GM06990 (cell line): ENCODE measurements at regions not wholly inside any gene's neighbourhood (a gene's known extent, or its start where the extent isn't known, plus 50 kb on each side); places are given as distances from the start of the nearest gene placed in this dataset.

Source experiments
- DNase-seq: peaks from one replicate; pipeline ENCODE4 v3.0.0-alpha.2; 2011; ENCODE audit not compliant: insufficient read length; ENCODE audit errors: extremely low read depth
- H3K27me3 ChIP-seq: replicated peaks from 2 replicates; pipeline ENCODE4 v1.6.0; 2011; ENCODE audit warnings: low read length; ENCODE audit not compliant: control insufficient read depth, insufficient read depth
- H3K36me3 ChIP-seq: 2 replicates; pipeline ENCODE4 v1.5.1; 2011; ENCODE audit warnings: low read length; ENCODE audit not compliant: control insufficient read depth, insufficient read depth
- H3K4me3 ChIP-seq: replicated peaks from 2 replicates; pipeline ENCODE4 v1.5.1; 2011; ENCODE audit warnings: low read depth, mild to moderate bottlenecking, control low read depth, low read length
- TF ChIP-seq, protein P1 (sequence below): IDR thresholded peaks from 2 replicates; pipeline ENCODE4 v1.5.1; 2011; ENCODE audit warnings: low read length, control low read depth, mild to moderate bottlenecking, inconsistent platforms; ENCODE audit not compliant: insufficient read depth, poor library complexity, severe bottlenecking

DNA sequence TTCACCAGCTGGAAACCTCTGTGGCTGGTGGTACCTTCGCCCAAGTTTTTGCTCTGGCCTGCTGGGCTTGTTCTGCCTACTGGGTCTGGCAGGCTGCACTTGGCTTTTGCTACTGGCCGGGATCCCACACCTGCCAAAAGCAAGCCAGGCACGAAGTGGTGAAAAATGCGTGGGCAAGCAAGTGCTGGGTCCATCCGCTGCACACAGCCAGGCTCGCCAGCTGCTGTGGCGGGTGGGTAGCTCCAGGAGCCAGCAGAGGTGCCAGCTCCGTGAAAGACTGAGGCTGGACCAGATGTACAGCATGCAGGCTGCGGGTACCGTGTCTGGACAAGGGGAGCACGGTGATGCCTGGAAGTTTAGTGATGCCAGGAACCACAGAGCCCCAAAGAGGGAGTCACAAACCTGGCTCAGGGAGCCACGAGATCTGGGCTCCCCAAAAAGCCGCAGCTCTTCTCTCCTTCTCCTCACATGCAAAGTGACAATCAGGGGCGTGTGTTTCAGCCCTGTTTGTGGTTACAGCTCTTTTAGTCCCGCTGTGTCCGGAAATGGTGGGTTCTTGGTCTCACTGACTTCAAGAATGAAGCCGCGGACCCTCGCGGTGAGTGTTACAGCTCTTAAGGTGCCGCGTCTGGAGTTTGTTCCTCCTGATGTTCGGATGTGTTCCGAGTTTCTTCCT is 1455.6 kb upstream of the GBE1 start:
- H3K4me3 ChIP-seq = no peak overlapping the region
- no peaks in the 10 kb centered on the region for H3K27me3 ChIP-seq
- DNase-seq = no peak

DNA sequence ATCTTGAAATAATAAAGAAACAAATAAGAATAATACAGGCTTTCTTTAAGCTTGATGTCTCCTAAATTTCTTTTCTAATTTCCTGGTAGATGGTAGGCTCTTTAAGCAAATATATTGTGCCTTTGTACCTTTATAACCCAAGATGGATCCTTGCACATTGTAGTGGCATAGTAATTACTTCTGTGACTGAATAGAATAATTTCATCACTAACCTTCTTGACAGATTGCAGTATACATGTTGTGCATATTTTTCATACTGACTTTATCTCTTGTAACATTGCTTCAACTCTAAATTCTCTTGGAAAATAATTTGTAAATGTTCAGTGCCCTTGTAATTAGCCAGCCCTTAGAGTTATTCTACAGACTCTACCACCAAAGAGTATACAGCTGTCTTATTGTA is 1433.8 kb upstream of the GBE1 start:
- no peak for DNase-seq
- Histone ChIP-seq H3K4me3 (no peak overlapping the region), H3K36me3 (no peaks in the 10 kb centered on the region), H3K27me3 (no peaks in the 10 kb centered on the region)
- TF ChIP-seq, protein P1, sequence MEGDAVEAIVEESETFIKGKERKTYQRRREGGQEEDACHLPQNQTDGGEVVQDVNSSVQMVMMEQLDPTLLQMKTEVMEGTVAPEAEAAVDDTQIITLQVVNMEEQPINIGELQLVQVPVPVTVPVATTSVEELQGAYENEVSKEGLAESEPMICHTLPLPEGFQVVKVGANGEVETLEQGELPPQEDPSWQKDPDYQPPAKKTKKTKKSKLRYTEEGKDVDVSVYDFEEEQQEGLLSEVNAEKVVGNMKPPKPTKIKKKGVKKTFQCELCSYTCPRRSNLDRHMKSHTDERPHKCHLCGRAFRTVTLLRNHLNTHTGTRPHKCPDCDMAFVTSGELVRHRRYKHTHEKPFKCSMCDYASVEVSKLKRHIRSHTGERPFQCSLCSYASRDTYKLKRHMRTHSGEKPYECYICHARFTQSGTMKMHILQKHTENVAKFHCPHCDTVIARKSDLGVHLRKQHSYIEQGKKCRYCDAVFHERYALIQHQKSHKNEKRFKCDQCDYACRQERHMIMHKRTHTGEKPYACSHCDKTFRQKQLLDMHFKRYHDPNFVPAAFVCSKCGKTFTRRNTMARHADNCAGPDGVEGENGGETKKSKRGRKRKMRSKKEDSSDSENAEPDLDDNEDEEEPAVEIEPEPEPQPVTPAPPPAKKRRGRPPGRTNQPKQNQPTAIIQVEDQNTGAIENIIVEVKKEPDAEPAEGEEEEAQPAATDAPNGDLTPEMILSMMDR = no peak

More for the DNA sequence above, 1455.6 kb upstream of the GBE1 start:
- TF ChIP-seq, protein P1 = no peak
- H3K36me3 ChIP-seq = no peaks in the 10 kb centered on the region

DNA sequence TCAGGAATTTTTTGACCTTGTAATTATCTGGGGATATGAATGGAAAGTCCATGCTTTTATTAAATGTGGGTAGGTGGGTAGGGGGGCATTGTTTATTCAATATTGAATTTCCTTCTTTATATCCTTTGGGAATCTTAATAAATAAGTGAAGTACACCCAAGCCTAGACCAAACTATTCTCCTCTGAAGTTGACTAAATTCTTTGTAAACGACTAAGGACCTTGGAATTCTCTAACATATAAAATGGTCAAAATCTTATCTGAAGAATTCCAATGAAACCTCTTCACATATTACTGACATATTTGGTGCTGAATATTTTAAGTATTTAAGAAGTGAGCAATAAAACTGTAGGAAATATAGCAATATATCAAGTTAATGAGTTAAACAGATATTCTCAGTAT is 1432.1 kb upstream of the GBE1 start:
- TF ChIP-seq, protein P1 = no peak
- Histone ChIP-seq H3K27me3 (no peaks in the 10 kb centered on the region), H3K4me3 (no peak overlapping the region), H3K36me3 (no peaks in the 10 kb centered on the region)
- no peak for DNase-seq

DNA sequence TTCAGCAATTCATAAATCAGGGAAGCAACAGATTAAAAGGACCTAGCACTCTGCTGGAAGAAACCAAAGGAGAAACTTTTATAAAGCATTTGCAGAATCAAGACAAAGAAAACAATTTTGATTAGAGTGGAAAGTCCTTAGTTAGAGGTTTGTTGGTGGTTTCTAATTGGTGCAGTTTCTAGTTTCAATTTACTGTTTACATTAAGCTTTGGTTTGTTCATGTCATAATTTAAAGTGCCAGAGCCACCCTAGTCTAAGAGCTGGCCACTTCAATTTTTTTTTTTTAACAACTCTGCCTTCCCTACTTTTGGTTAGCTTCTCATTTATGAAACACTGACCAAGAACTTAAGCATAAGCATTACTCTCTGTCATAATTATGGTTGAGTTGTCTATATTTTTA is 1428.2 kb upstream of the GBE1 start:
- TF ChIP-seq, protein P1 = no peak

DNA sequence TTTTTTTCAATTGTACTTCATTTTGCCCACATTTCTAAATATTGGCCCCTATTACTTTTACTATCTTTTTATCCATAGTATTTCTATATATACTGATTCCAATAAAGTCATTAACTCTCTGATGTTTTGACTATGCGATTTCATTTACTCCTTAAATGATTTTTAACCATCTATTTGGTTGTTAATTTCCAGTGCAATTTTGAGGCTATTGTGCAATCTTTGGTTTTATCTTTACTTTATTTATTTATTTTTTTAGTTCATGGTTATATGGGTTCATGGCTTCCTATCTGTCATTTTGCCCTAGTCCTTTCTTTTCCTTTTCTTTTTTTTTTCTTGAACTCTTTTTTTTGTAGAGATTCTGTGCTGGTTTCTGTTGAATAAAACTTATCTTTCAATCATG is 1408.0 kb upstream of the GBE1 start:
- Histone ChIP-seq H3K27me3 (no peaks in the 10 kb centered on the region), H3K36me3 (no peaks in the 10 kb centered on the region)
- TF ChIP-seq, protein P1 = no peak

More for the DNA sequence above, 1428.2 kb upstream of the GBE1 start:
- H3K36me3 ChIP-seq = no peaks in the 10 kb centered on the region
- H3K4me3 ChIP-seq = no peak overlapping the region
- H3K27me3 ChIP-seq = no peaks in the 10 kb centered on the region
- no peak for DNase-seq

DNA sequence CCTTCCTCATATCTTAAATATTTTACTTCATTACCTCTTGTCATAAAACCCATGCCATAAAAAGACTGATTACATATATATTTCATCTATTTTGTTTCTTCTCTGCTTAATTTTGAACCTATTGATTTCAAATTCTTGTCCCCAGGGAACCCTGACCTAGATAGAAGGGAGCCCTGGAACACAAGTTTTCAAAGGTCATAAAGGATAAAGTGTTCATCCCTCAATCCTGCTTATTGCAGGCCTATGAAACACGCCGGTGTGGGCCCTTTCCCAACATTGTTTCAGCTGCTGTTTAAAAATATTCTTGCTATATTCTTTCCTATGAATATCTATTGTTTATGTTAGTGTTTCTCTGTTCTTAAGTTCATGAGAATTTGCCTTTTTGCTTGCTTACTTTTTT is 1389.5 kb upstream of the GBE1 start:
- no peaks in the 10 kb centered on the region for H3K27me3 ChIP-seq
- no peak overlapping the region for H3K4me3 ChIP-seq
- H3K36me3 ChIP-seq = no peaks in the 10 kb centered on the region
- TF ChIP-seq, protein P1 = no peak
- no peak for DNase-seq

More for the DNA sequence above, 1408.0 kb upstream of the GBE1 start:
- no peak for DNase-seq
- no peak overlapping the region for H3K4me3 ChIP-seq
